HG03280 (cell line): ENCODE measurements at regions not wholly inside any gene's neighbourhood (a gene's known extent, or its start where the extent isn't known, plus 50 kb on each side); places are given as distances from the start of the nearest gene placed in this dataset.
"Not testable (repeated sequence)": the region's sequence is repeated elsewhere in the genome, so short reads cannot be mapped to it uniquely, and the experiment has no call there.

Experiments used
- ATAC-seq: cut with Tn5 transposase; IDR thresholded peaks from one replicate; pipeline ENCODE4 v1.9.1; 2021; ENCODE audit warnings: mild to moderate bottlenecking, moderate library complexity; ENCODE audit not compliant: unreplicated experiment

DNA sequence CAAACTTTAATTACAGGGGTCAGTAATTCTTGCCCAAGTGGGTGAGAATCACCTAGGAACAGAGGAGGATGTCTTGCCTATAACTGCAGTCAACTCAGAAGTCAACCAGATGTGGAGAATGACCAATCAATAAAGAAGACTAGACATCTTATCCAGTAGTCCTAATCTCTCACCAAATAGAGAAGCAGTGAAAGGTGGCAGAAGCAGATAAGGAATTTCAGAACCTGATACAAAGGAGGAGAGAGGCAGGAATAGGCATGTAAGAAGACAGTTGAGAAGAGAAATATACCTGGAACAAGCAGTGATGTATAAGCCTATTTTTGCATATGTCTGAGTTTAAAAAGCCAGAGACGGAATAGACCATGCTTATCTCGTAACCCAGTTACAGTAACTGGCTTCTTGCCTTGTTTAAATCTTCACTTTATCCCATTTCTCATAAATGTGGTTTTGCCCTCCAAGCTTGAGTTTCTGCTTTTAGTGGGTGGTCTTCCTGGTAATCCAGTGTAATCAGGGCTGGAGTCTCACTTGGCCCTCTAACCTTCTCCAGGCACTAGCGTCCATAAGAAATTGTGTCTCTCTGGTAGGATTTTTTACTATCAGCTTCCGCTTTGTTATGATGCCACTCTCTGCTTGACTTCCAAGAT is 401.0 kb downstream of the SUCLG1 start:
- no peak for ATAC-seq

DNA sequence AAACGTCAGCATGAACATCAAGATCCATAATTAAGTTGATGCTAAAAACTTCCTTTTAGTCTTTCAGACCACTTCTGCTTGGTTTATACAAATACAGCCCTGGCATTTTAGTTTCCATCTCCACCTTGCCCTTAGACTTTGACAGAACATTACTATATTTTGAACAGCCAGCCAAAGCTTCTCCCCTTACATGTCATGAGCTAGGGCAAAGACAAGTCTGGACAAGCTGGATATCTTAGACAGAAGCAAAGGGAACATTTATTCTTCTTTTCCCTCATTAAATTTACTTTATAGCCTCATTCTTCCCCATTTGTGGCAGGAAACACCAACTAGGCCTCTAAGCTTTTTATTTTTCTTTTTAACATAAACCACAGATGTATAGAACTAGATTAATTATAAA is 403.3 kb downstream of the SUCLG1 start:
- ATAC-seq = no peak

DNA sequence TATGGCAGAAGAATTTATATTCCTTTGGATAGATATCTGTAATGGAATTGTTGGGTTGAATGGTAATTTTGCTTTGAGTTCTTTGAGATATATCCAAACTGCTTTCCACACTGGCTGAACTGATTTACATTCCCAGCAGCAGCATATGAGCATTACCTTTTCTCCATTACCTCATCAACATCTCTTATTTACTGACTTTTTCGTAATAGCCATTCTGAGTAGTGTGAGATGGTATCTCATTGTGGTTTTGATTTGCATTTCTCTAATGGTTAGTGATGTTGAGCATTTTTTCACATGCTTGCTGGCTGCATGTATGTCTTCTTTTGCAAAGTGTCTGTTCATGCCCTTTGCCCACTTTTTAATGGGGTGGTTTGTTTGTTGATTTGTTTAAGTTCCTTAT is 404.5 kb downstream of the SUCLG1 start:
- ATAC-seq = not testable (repeated sequence)

DNA sequence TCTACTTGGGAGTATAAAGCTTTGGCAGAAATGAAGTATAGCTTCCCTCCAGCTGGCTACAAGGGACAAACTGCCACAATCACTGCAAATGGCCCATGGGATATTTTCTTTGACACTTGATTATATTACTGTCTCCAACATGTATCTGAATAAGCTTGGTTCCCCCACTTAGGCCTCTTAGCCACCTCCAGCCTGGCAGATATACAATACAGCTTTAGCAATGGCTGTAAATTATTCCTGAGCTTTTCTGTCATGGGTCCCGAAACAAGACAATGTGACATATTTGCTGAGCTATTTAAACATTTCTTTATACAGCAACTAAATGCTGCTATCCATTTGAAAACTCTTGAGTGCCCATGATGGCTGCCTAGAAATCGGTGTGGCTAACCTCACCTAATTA is 406.2 kb downstream of the SUCLG1 start:
- no peak for ATAC-seq

DNA sequence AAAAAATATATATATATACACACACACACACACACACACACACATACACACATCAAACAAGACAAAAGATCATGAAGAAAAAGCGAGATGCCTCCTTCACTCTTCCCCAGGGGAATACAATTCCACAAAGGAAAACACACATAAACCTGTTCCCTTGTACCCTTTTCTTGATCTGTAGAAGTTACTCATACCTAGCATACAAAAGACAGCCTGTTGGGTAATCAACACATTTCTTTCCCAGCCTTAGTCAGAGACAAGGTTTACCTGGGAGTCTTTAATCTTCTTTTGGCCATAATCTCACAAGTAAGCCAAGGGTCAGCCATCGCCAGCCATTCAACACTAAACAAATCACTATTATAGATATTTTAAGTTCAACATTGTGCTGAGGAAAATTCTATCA is 407.0 kb downstream of the SUCLG1 start:
- no peak for ATAC-seq

DNA sequence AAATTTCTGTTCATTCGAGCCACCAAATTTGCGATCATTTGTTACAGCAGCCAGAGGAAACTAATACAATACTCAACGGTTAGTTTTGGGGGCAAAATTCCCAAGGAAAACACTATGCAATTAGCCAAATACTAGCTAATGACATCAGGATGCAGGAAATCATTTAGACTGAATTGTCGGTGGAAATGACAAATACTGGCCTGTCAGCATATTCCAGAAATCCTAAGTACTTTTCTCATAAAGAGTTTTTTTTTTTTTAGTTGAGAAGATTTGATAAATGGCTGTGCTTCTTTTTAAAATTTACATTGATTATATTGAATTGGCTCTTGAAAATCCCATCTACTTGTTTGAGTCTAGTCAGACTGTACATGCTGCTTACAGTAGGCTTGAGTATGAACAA is 410.1 kb downstream of the SUCLG1 start:
- no peak for ATAC-seq

DNA sequence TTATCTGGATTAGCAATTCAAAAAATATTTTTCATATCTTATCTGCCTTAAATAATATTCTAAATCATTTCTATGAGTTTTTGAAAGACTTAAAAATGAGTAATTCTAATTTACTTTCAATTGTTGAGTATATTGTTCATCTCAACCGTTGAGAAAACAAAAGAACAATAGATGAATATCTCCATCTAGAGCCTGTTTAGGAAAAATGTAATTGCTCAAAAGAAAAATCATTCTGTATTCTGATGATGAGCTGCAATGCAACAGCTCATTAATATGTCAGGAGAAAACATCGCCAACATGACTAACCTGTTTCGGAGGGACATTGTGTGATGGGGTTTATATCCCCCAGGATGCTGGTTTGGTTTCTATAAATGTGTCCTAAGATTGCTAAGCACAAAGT is 417.6 kb downstream of the SUCLG1 start:
- no peak for ATAC-seq

DNA sequence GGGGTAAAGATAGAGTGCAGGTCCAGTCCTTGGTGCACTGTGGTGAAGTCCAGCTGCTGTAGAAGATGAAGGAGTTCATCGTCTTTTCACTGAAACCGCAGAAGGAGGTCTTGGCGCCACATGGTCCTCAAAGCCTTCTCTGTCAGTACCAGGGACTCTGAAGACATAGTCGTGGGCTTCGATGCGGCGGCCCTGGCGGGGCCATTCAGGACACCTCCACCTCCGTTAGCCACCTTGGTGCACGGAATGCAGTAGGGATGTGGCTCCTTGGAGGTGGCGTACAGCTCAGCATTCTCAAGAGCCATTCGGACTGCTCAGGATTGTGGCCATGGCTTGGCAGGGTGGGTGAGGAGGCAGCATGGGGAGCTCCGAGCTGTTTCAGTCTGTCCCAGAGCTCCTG is 418.8 kb downstream of the SUCLG1 start:
- ATAC-seq = no peak

DNA sequence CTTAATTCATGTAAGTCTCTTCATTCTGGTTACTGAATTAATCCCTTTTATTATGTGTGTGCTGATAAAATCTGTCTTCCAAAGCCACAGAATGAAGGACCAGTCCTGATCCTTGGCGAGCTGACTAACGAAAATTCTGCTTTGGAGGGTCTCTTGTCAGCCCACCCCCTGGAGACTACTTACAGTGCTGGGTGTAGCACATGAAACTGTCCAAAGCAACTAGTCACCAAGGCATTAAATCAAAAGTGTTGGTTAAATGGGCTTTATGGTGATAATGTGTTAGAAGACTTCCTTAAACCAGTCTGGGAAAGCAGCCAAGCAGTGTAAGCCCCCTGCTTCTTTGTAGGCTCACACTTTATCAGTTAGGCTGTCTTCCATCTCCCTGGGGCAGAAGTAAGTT is 420.2 kb downstream of the SUCLG1 start:
- no peak for ATAC-seq

DNA sequence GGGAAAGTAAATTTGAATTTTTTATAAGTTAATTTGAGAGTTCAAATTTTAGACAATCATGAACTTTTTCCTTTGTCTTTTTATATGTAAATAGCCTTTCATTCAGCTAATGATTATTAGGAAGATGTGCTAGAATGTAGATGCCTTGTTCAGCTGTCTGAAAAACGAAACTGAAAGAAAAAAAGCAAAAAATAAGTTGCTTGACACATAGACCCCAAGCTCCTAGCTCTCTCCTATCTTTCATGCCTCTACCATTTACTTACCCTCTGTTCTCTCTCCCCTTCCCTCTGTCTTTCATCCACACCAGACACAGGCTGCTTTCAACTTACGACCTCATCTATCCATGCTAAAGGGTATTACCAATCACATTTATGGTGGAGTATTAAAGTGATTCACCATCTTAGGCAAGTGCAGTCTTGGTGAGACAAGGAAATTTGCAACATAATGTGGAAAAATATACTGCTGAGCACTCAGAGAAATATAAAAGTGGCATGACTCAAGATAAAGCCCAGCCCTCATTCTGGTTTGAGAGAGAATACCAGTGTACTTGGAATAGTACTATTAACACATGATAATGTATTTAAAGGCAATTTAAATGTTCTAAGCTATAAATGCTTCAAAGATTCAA is 425.6 kb downstream of the SUCLG1 start:
- ATAC-seq = no peak

DNA sequence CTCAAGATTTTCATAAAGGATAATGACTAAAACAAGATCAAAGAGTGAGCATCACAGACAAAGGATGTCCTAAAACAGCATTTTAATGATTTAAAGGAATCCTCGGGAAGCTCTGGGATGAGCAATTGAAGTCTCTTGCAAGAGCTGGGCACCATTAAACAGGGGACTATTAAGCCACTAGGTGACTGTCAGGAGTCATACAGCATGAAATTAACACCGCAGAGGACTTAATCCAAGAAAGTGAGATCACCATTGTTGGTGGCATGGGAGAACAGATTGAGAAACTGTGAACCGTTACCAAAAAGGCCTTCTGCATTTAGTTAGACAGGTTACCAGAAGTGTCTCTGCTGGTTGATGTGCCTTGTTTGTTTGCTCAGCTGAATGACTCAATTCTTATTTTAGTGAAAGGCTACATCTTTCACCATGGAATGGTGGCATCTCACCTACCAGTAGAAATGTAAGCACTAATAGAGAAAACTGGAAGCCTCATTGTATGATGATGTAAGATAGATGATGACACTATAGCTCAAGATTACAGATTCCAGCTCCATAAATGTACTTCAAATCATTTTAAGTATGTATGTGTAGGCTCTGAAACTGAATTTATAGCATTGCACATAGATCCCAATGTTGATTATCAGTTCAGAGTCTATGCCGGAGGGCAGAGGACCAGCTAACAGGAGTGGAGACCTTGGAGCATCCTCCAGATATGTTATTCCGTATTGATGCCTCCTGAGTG is 427.6 kb downstream of the SUCLG1 start:
- no peak for ATAC-seq

DNA sequence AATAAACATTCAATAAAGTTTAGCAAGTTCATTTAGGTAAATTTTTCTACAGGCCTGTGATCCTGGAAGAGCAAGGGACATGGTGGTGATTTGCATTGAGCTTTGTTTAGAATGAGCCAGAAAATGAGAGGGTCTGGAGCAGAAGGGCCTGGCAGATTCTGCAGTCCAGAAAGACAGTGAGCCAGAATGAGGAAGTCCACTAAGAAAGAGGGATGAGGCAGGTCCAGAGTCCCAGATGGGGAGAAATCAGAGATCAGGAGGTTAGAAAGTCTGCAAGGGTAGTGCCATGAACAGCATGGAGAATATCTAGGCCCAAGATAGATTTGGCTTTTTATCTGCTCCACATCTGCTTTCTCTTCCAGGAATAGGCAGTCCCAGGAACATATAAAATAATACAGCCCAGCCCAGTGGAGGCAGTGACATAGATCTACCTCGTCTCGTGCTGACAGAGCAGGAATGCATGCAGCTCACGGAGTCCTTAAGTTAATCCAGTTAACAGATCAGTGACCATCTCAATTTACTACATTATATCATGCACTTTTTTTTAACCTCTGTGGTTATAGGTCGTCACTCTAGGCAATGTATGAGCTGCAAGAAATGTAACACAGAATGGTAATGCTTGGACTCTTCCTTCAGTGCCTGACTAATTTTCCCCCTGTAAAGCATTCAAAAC is 429.0 kb downstream of the SUCLG1 start:
- ATAC-seq = no peak

DNA sequence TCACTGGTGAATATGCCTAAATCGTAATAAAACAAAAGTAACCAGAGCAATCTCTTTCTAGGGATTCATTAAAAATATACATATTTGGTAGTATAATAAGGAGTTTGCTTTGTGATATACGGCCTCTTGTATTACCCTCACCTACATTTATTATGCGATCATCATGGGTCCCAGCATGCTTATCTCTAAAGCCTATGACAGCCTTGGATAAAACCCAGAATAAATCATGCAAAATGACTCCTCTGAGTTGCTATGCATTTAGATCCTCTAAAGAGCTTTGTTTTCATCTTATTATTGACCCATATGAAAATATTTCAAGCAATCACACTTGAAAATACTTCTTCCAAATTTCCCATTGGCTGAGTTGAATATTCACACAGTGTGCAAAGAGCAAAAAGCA is 432.3 kb downstream of the SUCLG1 start:
- no peak for ATAC-seq

DNA sequence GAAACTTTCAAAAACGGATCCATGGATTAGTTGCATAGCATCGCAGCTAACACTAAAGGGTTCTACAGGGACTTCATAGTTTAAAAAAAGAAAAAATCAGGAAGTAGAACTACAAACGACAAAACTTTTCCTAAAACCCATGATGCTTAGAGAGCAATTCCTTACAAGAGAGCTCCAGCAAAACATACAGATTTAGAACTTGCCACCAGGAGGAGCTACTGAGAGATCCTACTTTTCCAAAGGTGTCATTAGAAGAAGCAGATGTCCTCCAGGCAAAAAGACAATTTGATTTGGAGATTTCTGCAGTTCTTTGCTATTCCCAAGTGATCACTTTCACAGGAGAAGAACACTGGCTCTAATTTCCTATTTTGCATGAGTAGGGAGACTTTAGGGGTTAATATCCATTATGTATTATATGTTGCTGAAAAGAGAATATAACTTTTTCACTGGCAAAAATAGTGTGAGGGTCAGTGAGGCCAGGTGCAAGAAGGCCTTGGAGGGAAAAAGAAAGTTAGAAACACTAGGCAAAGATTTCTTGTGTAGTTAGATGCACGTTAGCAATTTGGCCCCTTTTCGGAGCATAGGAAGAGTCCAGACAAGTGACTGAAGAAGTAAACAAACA is 436.2 kb downstream of the SUCLG1 start:
- ATAC-seq = no peak

DNA sequence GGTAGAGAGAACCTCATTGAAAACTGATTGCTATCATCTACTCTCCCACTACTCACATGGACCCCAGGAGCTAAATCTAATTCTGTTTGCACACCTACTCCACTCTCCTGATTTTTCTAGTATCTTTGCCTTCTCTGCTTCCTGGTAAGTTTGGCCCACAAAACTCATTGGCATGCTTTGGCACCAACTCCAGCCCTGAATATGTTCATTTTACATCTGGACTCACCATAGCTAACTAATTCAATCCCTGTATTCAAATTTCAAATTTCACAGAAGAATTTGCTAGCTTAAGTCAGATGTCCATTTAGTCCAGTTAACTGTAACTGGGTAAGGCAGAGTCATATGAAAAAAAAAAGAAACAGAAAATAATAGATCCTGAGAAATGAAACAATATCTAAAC is 442.1 kb downstream of the SUCLG1 start:
- no peak for ATAC-seq

DNA sequence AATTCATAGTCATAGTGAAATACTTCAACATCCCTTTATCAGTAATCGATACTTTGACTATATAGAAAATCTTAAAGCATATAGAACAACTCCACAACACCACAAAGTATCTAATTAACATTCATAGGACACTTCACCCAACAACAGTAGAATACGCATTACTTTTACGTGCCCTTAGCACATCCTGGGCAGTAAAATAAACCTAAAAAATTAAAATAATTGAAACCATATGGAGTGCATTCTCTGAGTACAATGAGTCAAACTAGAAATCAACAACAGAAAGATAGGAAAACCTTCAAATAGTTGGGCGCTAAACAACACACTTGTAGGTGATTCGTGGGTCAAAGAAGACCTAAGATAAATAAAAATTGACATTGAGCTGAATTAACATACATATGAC is 442.9 kb downstream of the SUCLG1 start:
- no peak for ATAC-seq

DNA sequence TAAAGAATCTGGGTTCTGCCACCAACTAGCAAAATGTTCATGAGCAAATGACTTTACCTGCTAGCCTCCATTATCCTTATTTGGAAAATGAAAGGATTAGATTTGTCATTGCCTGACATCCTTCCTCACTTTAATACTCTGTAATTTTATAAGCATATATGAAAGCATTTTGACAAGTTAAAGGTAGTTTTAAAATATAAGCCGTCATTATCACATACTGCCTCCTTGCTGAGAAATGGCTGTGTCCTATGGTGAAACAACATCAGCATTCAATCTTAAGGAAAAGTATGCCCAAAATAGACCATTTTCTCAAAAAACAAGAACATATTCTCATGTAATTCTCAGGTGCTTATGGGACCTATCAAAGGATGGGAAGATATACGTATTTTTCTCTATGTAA is 461.2 kb downstream of the SUCLG1 start:
- no peak for ATAC-seq

DNA sequence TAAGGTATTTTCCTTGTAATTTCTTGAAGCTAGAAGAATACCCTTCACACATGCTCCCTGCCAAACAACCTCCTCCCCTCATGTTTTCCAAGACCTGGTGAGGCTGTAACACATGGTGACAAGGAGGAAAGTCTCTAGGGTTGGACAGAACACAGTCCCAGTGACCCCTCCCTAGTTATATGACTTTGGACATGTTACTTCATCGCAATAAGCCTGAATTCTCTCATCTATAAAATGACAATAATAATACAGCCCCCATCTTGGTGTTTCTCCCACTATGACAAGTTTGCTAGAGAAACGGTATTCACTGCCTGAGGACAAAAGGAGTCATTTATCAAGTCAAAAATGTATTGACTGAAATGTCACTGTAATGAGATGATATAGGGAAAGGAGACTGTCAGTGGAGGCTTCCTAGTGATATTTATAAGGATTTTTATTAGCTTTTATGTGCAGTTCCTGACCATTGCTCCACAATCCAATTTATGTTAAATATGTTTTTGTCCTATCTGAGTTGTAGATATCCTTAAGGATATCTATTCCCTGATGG is 464.4 kb downstream of the SUCLG1 start:
- no peak for ATAC-seq

DNA sequence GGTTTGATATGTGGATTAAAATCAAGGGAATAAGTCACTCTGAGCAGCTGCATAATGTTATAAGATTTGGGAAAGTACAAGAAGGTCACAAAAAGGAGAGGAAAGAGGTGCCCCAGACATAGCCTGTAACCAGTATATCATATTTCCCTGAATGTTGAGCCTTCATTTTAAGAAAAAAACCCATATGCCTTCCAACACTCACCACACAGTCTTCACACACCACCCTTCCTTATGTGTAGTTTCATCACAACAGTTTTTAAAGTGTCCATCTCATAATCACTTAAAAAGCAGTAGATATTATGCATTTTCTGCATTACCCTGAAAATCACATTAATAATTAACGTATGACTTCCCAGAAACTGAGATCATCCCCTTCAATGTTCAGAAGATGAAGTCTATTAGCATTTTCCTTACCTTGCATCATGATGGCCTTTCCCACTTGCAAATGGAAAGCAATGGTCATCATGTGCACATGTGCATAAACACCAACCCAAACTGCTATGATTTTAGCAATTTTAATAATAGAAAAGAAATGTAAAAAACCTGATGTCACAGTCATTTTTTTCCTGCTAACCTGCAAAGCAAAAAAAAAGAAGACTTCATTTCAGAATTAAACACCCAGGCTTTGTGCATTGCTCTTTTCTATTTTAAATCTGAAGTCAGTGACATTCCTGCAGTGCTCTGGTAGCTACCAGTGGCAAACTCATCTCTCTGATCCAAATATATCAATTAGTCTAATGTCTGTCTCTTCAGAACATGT is 465.0 kb downstream of the SUCLG1 start:
- no peak for ATAC-seq

DNA sequence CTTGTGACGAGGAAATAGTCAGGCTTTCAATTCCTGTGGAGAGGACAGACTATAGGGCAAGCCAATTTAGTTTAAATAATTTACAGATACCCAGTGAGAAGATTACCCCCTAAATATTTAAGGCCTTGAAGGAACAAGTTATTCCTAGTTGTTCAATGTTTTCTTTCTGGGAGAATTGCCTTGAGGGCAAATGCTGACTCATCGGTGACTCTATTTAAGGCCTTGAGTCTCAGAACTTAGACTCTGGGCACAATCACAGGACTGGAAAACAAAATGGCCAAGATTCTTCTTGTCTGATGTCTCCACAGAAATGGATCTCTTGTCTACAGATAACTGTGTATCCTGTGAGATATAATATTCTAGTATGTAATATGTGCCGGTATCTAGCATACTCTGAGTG is 467.1 kb downstream of the SUCLG1 start:
- no peak for ATAC-seq
